IPS-18c (cell line): ENCODE measurements at regions not wholly inside any gene's neighbourhood (a gene's known extent, or its start where the extent isn't known, plus 50 kb on each side); places are given as distances from the start of the nearest gene placed in this dataset.
"Not testable (repeated sequence)": the region's sequence is repeated elsewhere in the genome, so short reads cannot be mapped to it uniquely, and the experiment has no call there.

Source experiments
- H3K4me3 ChIP-seq: 2 replicates; pipeline ENCODE4 v1.7.0; 2013; ENCODE audit warnings: low read depth, mild to moderate bottlenecking, low read length, moderate library complexity; ENCODE audit not compliant: insufficient read depth
- H3K9me3 ChIP-seq: one replicate; pipeline ENCODE4 v1.6.1; 2013; ENCODE audit warnings: mild to moderate bottlenecking, low read length, moderate library complexity; ENCODE audit not compliant: control insufficient read depth, insufficient read depth

- no peak overlapping the region for H3K4me3 ChIP-seq
- no peaks in the 10 kb centered on the region for H3K9me3 ChIP-seq
These were observed 578.5 kb upstream of the PTCHD4 start for GRCh38 chr6:48689498-48689897.

- H3K9me3 ChIP-seq: no peaks in the 10 kb centered on the region
- H3K4me3 ChIP-seq: no peak overlapping the region
These were observed 567.4 kb upstream of the PTCHD4 start for GRCh38 chr6:48678390-48678789.

- H3K9me3 ChIP-seq: no peaks in the 10 kb centered on the region
- no peak overlapping the region for H3K4me3 ChIP-seq
These were observed 560.5 kb upstream of the PTCHD4 start for GRCh38 chr6:48671505-48671904.

DNA sequence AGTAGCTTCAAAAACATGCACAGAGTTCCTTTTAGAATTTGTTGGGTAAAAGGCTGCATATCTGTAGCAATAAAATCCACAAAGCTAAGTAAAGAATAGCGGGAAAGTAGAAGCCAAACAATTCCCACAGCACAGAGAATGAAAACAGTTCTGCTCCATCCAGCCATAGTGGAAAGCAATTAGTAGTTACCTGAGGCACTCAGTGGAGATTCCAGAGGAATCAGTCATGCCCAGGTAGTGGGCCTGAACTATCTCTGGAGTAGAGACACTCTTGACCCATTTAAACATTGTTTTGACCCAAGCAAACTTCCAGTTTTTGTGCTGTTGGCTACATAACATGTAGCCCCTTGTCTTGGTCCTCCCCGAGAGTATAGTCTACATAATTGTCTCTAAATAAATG, 559.5 kb upstream of the PTCHD4 start:
- Histone ChIP-seq H3K4me3 (no peak overlapping the region), H3K9me3 (no peaks in the 10 kb centered on the region)

DNA sequence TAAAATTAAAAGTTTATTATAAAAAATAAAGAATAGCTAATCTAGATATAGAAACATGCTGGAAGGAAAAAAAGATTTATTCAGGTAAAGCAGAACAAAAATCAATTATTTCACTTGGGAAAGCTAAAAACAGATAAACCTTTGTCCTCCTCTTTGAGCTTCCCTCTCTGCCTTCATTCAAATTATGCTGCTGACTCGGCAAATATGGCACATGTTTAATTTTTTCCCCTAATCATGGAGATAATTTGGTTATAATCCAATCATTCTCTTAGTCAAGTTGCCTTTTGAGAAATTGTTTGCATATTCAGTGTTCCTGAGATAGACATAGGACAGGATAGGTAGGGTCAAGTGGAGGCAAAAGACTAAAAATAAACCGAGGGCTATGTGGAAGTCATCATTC, 556.8 kb upstream of the PTCHD4 start:
- no peak overlapping the region for H3K4me3 ChIP-seq
- H3K9me3 ChIP-seq: no peaks in the 10 kb centered on the region

DNA sequence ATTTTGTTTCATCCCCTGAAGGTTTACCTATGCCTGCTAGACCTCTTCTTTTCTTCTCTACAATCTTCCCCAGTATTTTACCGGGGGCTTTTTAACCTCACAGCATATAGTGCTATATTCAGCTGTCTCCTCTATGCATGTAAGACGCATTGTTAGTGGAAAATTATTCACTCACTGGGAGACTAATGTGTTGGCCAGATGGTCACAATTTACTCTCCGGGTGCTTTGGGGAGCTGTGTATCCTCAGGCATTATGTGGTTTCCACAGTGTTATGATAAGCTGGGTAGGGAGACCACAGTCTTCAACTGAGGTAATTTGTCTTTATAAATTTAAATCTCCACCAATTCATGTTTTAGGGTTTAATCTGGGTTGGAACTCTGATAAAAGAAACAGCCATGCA, 553.8 kb upstream of the PTCHD4 start:
- Histone ChIP-seq H3K9me3 (no peaks in the 10 kb centered on the region), H3K4me3 (no peak overlapping the region)

DNA sequence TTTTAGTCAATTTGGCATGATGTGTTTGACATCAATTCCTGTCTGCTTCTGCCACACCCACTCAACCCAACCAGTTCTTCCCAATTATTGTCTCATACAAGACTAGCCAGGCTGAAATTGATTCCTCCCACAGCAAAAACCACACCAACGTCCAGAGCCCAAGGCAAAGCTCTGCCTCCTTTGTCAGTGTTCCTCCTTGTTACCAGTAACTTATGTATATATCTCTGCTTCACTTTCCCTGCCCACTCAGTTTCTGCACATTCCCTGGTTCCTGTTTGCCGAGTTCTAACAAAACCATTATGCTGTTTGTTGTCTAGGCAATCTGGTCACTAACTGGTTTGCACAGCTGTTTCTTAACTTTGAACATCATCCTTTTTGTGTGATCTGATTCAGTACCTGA, 547.9 kb upstream of the PTCHD4 start:
- H3K4me3 ChIP-seq: no peak overlapping the region
- H3K9me3 ChIP-seq: no peaks in the 10 kb centered on the region

DNA sequence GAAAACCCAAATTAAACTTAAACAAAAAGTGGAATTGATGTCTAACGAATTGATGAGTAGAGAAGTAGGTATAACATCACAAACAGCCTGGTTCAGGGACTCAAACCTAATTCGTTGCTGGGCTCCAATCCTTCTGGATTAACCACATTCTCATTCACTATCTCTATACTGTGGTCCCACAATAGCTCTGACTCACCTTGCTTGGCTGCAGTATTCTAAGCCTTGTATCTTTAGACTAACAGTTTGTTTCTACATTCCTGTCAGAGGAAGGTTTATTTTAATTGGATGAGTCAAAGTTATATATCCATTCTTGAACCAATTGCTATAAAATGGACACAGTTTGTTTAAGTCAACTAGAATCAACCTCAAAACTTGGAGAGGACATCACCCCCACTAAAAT, 530.5 kb upstream of the PTCHD4 start:
- Histone ChIP-seq H3K9me3 (no peaks in the 10 kb centered on the region), H3K4me3 (no peak overlapping the region)

DNA sequence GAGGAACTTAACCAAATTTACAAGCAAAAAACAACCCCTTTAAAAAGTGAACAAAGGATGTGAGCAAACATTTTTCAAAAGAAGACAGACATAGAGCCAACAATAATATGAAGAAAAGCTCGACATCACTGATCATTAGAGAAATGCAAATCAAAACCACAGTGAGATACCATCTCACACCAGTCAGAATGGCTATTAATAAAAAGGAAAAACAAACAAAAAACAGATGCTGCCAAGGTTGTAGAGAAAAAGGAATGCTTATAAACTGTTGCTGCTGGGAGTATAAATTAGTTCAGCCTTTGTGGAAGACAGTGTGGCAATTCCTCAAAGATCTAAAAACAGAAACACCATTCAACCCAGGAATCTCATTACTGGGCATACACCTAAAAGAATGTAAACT, 527.8 kb upstream of the PTCHD4 start:
- not testable (repeated sequence) for H3K9me3 ChIP-seq, H3K4me3 ChIP-seq

DNA sequence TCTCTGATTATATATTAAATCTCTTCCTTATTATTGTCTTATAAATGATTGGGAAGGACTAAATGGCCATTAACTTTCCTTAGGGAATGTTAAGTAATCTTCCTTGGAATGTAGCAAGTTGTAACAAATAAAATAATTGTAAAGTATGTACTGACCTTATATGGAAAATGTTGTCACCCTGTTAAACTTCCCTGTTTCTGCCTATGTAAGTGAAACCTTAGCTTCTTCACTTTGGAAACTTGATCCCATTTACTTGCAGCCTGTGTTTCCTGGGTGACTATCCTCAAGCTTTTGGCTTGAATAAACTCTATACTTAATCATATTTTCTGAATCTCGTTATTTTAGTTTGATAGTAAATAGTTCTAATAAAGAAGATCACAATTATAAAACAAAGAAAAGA, 519.5 kb upstream of the PTCHD4 start:
- H3K4me3 ChIP-seq: no peak overlapping the region
- H3K9me3 ChIP-seq: no peaks in the 10 kb centered on the region

GRCh38 chr6:48628316-48628715, 517.3 kb upstream of the PTCHD4 start:
- H3K9me3 ChIP-seq: no peaks in the 10 kb centered on the region
- H3K4me3 ChIP-seq: no peak overlapping the region

DNA sequence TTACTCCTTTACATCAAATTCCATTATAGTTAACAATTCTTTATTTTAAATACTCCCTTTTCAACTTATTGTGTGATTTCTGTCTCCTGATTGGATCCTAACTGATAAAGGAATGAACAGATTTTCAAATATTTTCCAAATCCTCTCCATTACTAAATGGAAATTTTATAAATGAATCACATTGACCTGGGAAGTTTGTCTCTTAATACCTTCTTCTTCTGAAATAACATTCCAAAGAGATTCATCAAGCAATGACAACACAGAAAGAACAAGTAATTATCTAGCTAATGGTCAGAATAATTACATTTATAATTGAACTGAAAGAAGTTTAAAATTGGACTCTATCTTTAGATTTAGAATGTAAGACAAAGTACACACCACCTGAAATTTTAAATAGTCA, 515.4 kb upstream of the PTCHD4 start:
- Histone ChIP-seq H3K9me3 (no peaks in the 10 kb centered on the region), H3K4me3 (no peak overlapping the region)

DNA sequence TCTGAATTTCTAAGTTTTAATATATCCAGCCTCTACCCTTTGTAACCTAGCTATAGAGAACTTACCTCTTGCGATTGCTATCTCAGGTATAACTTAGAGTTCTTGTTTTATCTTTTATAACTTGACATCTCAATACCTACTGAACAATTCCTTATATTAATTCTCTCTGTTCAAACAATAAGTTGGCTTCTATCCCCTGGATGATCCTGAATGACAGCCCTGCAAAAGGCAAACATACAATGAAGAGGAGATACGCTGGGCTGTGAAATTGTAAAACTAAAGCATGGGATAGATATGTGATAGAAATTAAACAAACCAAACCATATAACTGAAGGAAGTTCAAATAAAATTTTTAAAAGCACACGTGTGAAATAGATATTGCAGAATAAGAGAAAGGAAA, 513.6 kb upstream of the PTCHD4 start:
- Histone ChIP-seq H3K9me3 (no peaks in the 10 kb centered on the region), H3K4me3 (no peak overlapping the region)

DNA sequence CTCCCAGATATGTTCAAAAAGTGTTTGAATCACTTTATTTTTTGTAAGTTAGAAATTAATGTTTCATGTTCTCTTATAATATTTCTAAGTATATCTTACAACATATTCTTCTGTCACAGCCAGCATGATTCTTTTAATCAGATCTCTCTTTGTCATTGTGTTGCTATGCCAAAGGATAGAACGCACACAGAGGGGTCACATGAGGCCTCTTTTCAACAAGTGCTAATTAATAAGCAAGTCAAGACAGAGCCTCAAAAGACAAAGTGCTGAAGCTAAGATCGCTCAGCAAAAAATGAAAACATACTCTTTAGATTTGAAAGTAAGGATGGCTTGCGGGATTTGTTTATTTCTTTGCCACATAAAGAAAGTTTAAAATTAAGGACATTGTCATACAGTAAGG, 508.8 kb upstream of the PTCHD4 start:
- no peak overlapping the region for H3K4me3 ChIP-seq
- no peaks in the 10 kb centered on the region for H3K9me3 ChIP-seq

GRCh38 chr6:48615041-48615440, 504.0 kb upstream of the PTCHD4 start:
- H3K4me3 ChIP-seq: no peak overlapping the region
- no peaks in the 10 kb centered on the region for H3K9me3 ChIP-seq

- H3K9me3 ChIP-seq: no peaks in the 10 kb centered on the region
- no peak overlapping the region for H3K4me3 ChIP-seq
These were observed 503.3 kb upstream of the PTCHD4 start for GRCh38 chr6:48614326-48614725.

GRCh38 chr6:48613231-48613949, 502.4 kb upstream of the PTCHD4 start:
- Histone ChIP-seq H3K4me3 (no peak overlapping the region), H3K9me3 (no peaks in the 10 kb centered on the region)

DNA sequence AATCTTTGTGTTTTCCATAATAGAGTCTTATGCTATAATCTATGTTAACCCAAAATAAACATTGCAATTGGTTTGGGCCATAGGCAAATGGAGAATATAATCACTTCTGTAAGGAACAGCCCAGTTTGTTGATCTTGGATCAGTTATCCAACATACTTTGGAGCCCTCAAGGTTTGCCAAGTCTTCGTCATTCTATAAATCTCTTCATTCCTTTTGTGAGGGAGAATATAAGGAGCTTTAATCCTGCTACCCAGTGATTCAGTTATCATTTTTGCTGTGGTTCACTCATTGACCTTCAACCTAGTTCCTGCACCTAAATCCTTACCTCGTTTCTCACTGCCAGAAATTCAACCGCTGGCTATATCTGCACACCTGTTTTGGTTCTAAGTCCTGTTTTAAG, 500.3 kb upstream of the PTCHD4 start:
- no peak overlapping the region for H3K4me3 ChIP-seq
- H3K9me3 ChIP-seq: no peaks in the 10 kb centered on the region

- no peaks in the 10 kb centered on the region for H3K9me3 ChIP-seq
- H3K4me3 ChIP-seq: no peak overlapping the region
These were observed 499.8 kb upstream of the PTCHD4 start for GRCh38 chr6:48610846-48611245.
